HG03025 (cell line): ENCODE measurements at regions not wholly inside any gene's neighbourhood (a gene's known extent, or its start where the extent isn't known, plus 50 kb on each side); places are given as distances from the start of the nearest gene placed in this dataset.
"Not testable (repeated sequence)": the region's sequence is repeated elsewhere in the genome, so short reads cannot be mapped to it uniquely, and the experiment has no call there.

Experiments
- ATAC-seq: cut with Tn5 transposase; IDR thresholded peaks from one replicate; pipeline ENCODE4 v1.9.1; 2021; ENCODE audit warnings: mild to moderate bottlenecking, moderate library complexity; ENCODE audit not compliant: unreplicated experiment, low FRiP score

GRCh38 chr6:133099573-133099972, 141.6 kb upstream of the EYA4 start:
- ATAC-seq, result no peak

- no peak for ATAC-seq
Measured at GRCh38 chr6:133100865-133101264, 140.3 kb upstream of the EYA4 start.

- no peak for ATAC-seq
Measured at GRCh38 chr6:133101790-133102189, 139.4 kb upstream of the EYA4 start.

GRCh38 chr6:133106934-133107333, 134.2 kb upstream of the EYA4 start:
- no peak for ATAC-seq

- no peak for ATAC-seq
Measured at GRCh38 chr6:133108419-133108818, 132.7 kb upstream of the EYA4 start.

GRCh38 chr6:133114973-133115372, 126.2 kb upstream of the EYA4 start:
- no peak for ATAC-seq

GRCh38 chr6:133115946-133116345, 125.2 kb upstream of the EYA4 start:
- no peak for ATAC-seq

GRCh38 chr6:133128191-133128590, 113.0 kb upstream of the EYA4 start:
- ATAC-seq, result no peak

- ATAC-seq, result no peak
Measured at GRCh38 chr6:133129556-133129955, 111.6 kb upstream of the EYA4 start.

GRCh38 chr6:133130863-133131262, 110.3 kb upstream of the EYA4 start:
- ATAC-seq, result no peak

- ATAC-seq, result no peak
Measured at GRCh38 chr6:133131621-133132465, 109.3 kb upstream of the EYA4 start.

- no peak for ATAC-seq
Measured at GRCh38 chr6:133132466-133132971, 108.6 kb upstream of the EYA4 start.

- no peak for ATAC-seq
Measured at GRCh38 chr6:133136177-133136880, 104.8 kb upstream of the EYA4 start.

- ATAC-seq, result not testable (repeated sequence)
Measured at GRCh38 chr6:133147470-133148184, 93.5 kb upstream of the EYA4 start.

- no peak for ATAC-seq
Measured at GRCh38 chr6:133156689-133157088, 84.5 kb upstream of the EYA4 start.

- no peak for ATAC-seq
Measured at GRCh38 chr6:133157995-133158394, 83.2 kb upstream of the EYA4 start.

- ATAC-seq, result no peak
Measured at GRCh38 chr6:133159255-133159795, 81.8 kb upstream of the EYA4 start.

GRCh38 chr6:133160536-133160935, 80.6 kb upstream of the EYA4 start:
- ATAC-seq, result no peak

- no peak for ATAC-seq
Measured at GRCh38 chr6:133165235-133165634, 75.9 kb upstream of the EYA4 start.

GRCh38 chr6:133166766-133167165, 74.4 kb upstream of the EYA4 start:
- ATAC-seq, result no peak

- ATAC-seq, result no peak
Measured at GRCh38 chr6:133169901-133170300, 71.3 kb upstream of the EYA4 start.
